Ishikawa (cell line): ENCODE measurements at regions not wholly inside any gene's neighbourhood (a gene's known extent, or its start where the extent isn't known, plus 50 kb on each side); places are given as distances from the start of the nearest gene placed in this dataset.

Source experiments
- CEBPB ChIP-seq: IDR thresholded peaks from 2 replicates; pipeline ENCODE4 v1.6.1; 2012
- CREB1 ChIP-seq: IDR thresholded peaks from 2 replicates; pipeline ENCODE4 v1.6.1; 2012; ENCODE audit warnings: low read depth
- EGR1 ChIP-seq: IDR thresholded peaks from 2 replicates; pipeline ENCODE4 v1.6.1; 2012
- EP300 ChIP-seq: IDR thresholded peaks from 2 replicates; pipeline ENCODE4 v1.6.1; 2012; ENCODE audit warnings: borderline replicate concordance
- FOXM1 ChIP-seq: IDR thresholded peaks from 2 replicates; pipeline ENCODE4 v1.6.1; 2012; ENCODE audit warnings: low read depth, borderline replicate concordance
- NFIC ChIP-seq: IDR thresholded peaks from 2 replicates; pipeline ENCODE4 v1.6.1; 2012
- RAD21 ChIP-seq: IDR thresholded peaks from 2 replicates; pipeline ENCODE4 v1.6.1; 2012; ENCODE audit warnings: low read depth
- TAF1 ChIP-seq: IDR thresholded peaks from 2 replicates; pipeline ENCODE4 v1.6.1; 2012; ENCODE audit warnings: low read depth, mild to moderate bottlenecking
- TCF12 ChIP-seq: IDR thresholded peaks from 2 replicates; pipeline ENCODE4 v1.6.1; 2012; ENCODE audit warnings: low read depth
- TEAD4 ChIP-seq: IDR thresholded peaks from 2 replicates; pipeline ENCODE4 v1.6.1; 2012
- YY1 ChIP-seq: IDR thresholded peaks from 2 replicates; pipeline ENCODE4 v1.6.1; 2012; ENCODE audit warnings: low read depth
- ZBTB7A ChIP-seq: IDR thresholded peaks from 2 replicates; pipeline ENCODE4 v1.6.1; 2012; ENCODE audit warnings: low read depth
- TF ChIP-seq, protein P1 (sequence below): IDR thresholded peaks from 2 replicates; pipeline ENCODE4 v1.6.1; 2012; ENCODE audit warnings: low read depth, mild to moderate bottlenecking
- TF ChIP-seq, protein P2 (sequence below): IDR thresholded peaks from 2 replicates; pipeline ENCODE4 v1.6.1; 2012
- TF ChIP-seq, protein P3 (sequence below): IDR thresholded peaks from 2 replicates; pipeline ENCODE4 v1.6.1; 2012

DNA sequence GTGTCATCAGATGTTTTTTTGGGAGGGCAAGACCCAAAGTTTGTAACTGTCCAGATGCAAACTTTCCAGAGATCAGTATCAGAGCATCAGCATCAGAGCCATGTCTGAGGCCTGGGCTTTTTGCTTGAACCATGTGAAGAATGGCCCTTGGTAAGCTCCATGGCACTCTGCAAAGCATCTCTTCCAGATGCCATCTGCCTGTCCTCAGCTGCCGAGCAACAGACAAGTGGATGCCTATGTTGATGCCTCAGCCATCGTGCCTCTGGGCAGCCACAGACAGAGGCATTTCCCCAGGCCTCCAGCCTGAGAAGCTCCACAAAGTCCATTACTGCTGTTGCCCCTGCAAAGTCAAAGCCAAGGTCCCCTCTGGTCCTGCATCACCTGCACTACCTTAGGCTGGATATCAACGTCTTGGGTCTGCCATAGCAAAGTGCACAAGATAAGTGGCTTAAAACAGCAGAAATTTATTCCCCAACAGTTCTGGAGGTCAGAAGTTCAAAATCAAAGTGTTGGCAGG, 670.2 kb upstream of the MKI67 start:
- TF ChIP-seq RAD21, result no peak
- TF ChIP-seq ZBTB7A, result no peak
- no peak for TF ChIP-seq TAF1
- TF ChIP-seq TCF12, result no peak
- TF ChIP-seq, protein P1, sequence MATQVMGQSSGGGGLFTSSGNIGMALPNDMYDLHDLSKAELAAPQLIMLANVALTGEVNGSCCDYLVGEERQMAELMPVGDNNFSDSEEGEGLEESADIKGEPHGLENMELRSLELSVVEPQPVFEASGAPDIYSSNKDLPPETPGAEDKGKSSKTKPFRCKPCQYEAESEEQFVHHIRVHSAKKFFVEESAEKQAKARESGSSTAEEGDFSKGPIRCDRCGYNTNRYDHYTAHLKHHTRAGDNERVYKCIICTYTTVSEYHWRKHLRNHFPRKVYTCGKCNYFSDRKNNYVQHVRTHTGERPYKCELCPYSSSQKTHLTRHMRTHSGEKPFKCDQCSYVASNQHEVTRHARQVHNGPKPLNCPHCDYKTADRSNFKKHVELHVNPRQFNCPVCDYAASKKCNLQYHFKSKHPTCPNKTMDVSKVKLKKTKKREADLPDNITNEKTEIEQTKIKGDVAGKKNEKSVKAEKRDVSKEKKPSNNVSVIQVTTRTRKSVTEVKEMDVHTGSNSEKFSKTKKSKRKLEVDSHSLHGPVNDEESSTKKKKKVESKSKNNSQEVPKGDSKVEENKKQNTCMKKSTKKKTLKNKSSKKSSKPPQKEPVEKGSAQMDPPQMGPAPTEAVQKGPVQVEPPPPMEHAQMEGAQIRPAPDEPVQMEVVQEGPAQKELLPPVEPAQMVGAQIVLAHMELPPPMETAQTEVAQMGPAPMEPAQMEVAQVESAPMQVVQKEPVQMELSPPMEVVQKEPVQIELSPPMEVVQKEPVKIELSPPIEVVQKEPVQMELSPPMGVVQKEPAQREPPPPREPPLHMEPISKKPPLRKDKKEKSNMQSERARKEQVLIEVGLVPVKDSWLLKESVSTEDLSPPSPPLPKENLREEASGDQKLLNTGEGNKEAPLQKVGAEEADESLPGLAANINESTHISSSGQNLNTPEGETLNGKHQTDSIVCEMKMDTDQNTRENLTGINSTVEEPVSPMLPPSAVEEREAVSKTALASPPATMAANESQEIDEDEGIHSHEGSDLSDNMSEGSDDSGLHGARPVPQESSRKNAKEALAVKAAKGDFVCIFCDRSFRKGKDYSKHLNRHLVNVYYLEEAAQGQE, result no peak
- no peak for TF ChIP-seq TEAD4
- no peak for TF ChIP-seq CEBPB

DNA sequence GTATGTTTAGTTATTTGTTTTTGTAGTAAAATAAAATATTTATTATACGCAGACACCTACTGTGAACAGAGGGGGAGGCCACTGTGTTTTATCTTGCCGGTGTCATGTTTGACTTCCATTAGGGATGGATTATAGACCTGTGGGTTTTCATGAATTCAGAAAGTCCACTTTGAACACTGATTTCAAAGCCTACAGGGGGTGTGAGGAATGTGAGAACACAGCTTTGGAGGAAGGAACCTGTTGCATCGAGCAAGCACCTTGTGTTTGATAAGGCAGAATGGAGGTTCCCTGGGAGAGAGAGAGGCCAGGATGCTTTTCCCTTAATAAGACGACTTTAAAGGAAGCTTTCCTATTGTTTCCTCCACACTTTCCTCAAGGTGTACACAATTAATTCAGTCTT, 665.0 kb upstream of the MGMT start:
- TF ChIP-seq CEBPB, result no peak
- TF ChIP-seq, protein P1, result no peak

DNA sequence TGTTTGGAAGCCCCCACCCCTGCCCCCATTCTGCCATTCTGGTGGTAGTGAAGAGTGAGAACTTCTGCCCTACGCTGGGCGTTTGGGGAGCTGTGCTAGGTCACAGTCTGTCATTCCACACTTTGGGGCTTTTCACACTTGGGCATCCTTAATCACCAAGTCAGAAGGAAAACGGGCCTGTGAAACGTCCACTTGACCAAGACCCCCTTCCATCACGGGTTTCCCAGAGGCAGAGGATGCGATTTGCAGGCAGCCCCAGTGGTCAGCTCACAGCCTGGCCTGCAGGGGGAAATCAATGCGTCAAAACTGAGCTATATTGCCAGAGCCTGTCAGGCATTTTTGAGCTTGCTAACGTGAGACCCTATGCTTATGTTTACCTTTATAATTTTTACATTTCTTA, 663.3 kb upstream of the MGMT start:
- TF ChIP-seq FOXM1, result no peak
- TF ChIP-seq TCF12, result no peak
- no peak for TF ChIP-seq TEAD4
- no peak for TF ChIP-seq CREB1
- TF ChIP-seq ZBTB7A, result no peak

DNA sequence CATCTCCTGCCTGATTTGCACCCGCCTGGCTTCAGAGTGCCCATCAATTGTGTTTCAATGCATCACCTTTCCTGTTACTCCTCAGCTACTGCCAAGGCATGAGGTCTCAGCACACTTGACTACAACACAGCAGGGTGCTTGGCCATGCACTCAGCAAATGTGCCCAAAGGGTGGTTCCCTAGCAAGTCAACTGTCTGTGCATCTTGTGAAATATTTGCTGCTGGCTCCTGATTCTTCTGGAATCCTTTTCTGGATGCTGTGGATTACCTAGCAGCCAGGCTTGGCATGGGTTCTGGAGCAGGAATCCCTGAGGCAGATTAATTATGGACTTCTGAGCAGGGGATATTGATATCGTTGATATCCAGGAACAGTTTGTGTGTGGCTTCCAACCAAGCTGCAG, 662.6 kb upstream of the MGMT start:
- TF ChIP-seq ZBTB7A, result no peak
- TF ChIP-seq TAF1, result no peak
- TF ChIP-seq TEAD4, result no peak
- no peak for TF ChIP-seq NFIC
- TF ChIP-seq EGR1, result no peak
- TF ChIP-seq RAD21, result no peak
- TF ChIP-seq CREB1, result no peak
- TF ChIP-seq, protein P1, result no peak
- TF ChIP-seq, protein P2, sequence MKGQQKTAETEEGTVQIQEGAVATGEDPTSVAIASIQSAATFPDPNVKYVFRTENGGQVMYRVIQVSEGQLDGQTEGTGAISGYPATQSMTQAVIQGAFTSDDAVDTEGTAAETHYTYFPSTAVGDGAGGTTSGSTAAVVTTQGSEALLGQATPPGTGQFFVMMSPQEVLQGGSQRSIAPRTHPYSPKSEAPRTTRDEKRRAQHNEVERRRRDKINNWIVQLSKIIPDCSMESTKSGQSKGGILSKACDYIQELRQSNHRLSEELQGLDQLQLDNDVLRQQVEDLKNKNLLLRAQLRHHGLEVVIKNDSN, result no peak
- no peak for TF ChIP-seq EP300
- no peak for TF ChIP-seq FOXM1
- no peak for TF ChIP-seq TCF12
- no peak for TF ChIP-seq CEBPB

DNA sequence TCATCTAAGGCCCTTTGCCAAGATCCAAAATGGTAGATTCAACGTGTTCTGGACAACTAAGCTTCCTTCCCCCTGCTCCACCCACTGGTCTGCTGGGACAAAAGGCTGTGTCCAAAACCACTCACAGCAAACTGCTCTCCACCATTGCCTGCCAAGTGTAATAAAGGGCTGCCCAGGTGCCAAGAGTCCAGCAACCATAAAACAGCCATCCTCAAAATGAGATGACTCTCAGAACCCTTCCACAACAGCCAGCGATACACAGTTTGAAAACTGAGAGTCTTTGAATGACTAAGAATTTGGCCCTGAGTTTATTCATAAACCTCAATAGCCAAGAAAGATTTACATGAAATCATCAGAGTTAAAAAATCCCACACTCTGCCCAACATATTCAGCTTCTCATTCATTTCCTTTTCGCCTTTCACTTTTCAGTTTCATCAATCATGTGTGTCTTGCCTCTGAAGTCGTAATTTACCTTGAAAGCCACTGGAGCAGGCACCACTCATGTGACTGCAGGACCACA, 658.1 kb upstream of the MGMT start:
- TF ChIP-seq CREB1 (no peak), EP300 (no peak), TAF1 (no peak), NFIC (no peak), ZBTB7A (no peak), CEBPB (no peak), RAD21 (no peak), TEAD4 (no peak), TCF12 (no peak), EGR1 (no peak), YY1 (no peak), FOXM1 (no peak)
- TF ChIP-seq, protein P2, result no peak
- TF ChIP-seq, protein P1, result no peak
- TF ChIP-seq, protein P3, sequence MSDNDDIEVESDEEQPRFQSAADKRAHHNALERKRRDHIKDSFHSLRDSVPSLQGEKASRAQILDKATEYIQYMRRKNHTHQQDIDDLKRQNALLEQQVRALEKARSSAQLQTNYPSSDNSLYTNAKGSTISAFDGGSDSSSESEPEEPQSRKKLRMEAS, result no peak
